ENCODE measurements at regions not wholly inside any gene's neighbourhood (a gene's known extent, or its start where the extent isn't known, plus 50 kb on each side); places are given as distances from the start of the nearest gene placed in this dataset.

DNA sequence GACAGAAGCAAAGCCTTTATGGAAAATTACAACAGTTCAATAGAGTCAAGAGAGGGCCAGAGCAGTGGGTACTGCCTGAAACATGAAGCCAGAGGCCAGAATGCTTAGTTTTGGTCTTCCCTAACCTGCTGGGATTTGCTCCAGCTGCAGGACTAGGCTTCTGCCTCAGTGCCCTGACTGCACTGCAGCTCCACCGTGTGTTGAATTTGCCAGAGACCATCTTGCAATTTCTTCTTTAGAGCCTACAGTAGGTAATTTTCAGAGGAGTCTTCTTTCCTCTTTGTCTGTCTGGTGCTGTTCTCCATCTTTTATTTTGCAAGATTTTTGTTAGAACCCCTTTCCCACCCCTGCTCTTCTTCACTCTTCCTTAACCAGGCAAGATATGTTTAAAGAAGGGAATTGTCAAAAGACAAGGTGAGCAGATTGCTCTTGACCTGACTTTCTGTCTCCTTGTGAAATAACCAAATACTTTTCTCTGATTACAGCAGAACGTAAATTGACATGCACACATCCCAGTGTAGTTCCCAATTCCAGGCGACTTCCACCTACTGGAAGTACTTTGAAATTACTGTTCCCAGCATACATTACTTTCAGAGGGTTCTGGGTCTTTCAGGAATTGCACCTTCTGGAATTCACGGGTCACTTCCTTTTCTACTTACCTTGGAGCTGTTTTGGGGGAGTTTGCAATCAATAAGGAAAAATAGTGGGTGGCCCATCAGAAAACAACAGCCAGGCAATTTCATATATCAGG lies 161.2 kb downstream of the MINAR1 start:
- TF ChIP-seq, protein P1, sequence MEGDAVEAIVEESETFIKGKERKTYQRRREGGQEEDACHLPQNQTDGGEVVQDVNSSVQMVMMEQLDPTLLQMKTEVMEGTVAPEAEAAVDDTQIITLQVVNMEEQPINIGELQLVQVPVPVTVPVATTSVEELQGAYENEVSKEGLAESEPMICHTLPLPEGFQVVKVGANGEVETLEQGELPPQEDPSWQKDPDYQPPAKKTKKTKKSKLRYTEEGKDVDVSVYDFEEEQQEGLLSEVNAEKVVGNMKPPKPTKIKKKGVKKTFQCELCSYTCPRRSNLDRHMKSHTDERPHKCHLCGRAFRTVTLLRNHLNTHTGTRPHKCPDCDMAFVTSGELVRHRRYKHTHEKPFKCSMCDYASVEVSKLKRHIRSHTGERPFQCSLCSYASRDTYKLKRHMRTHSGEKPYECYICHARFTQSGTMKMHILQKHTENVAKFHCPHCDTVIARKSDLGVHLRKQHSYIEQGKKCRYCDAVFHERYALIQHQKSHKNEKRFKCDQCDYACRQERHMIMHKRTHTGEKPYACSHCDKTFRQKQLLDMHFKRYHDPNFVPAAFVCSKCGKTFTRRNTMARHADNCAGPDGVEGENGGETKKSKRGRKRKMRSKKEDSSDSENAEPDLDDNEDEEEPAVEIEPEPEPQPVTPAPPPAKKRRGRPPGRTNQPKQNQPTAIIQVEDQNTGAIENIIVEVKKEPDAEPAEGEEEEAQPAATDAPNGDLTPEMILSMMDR (IDR thresholded peaks at IDR 0.05; ENCODE audit: low read depth, low read length, missing input control): peak; percentile 23
- no peak for TF ChIP-seq SP1 (IDR thresholded peaks at IDR 0.05)
- TF ChIP-seq YY1 (IDR thresholded peaks at IDR 0.05): no peak
- TF ChIP-seq FOXA1 (IDR thresholded peaks at IDR 0.05): no peak
- no peak for TF ChIP-seq TAF1 (conservative IDR thresholded peaks at IDR 0.05)
- no peak for TF ChIP-seq JUND (IDR thresholded peaks at IDR 0.05)

Data from liver (tissue), 3 donors.